ENCODE measurements at regions not wholly inside any gene's neighbourhood (a gene's known extent, or its start where the extent isn't known, plus 50 kb on each side); places are given as distances from the start of the nearest gene placed in this dataset.

DNA sequence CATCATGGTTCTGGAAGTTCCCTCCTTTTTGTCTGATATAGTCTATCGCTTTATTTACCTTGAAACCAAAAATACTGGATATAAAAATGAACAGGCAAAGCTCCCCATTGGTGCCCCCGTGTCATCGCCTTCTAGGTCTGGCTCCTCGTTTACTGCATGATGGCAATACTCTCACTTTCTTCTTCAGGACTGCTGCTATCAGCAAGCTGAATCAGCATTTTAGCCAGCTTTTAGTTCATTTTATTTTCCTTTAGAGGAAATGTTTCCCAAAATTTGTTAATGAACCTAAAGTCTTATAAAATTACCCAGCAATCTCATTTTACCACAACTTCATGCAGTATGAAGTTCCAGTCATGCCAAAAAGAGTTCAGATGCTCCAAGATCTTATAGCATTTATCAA lies 80.5 kb downstream of the ZIC3 start:
- Histone ChIP-seq H3K36me3 (no peaks in the 10 kb centered on the region), H3K4me1 (no peaks in the 10 kb centered on the region), H3K4me3 (no peak overlapping the region), H3K9me3 (no peaks in the 10 kb centered on the region), H3K27ac (no peak overlapping the region), H3K27me3 (no peaks in the 10 kb centered on the region)
- ATAC-seq (no peak), DNase-seq (no peak)
- TF ChIP-seq, protein P1, sequence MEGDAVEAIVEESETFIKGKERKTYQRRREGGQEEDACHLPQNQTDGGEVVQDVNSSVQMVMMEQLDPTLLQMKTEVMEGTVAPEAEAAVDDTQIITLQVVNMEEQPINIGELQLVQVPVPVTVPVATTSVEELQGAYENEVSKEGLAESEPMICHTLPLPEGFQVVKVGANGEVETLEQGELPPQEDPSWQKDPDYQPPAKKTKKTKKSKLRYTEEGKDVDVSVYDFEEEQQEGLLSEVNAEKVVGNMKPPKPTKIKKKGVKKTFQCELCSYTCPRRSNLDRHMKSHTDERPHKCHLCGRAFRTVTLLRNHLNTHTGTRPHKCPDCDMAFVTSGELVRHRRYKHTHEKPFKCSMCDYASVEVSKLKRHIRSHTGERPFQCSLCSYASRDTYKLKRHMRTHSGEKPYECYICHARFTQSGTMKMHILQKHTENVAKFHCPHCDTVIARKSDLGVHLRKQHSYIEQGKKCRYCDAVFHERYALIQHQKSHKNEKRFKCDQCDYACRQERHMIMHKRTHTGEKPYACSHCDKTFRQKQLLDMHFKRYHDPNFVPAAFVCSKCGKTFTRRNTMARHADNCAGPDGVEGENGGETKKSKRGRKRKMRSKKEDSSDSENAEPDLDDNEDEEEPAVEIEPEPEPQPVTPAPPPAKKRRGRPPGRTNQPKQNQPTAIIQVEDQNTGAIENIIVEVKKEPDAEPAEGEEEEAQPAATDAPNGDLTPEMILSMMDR (IDR thresholded peaks at IDR 0.05), result no peak
- intact Hi-C loops (cut with DNase I), result no loop called here

DNA sequence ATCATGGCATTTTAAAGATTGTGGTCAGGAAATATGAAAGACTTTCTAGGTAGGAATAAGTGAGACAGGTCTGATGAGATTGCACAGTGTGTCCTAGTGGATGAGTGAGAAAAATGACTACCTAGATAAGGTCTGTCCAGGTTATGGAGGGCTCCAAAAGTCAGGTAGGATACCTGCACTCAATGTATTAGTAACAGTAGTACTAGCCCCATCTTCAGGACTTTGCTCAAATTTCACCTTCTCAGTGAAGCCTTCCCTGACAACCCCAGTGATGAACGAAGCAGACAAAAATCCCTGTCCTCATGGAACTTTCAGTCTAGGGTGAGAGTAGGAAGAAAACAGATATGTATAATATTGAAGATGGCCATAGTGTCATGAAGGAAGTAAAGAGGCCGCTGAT lies 85.7 kb downstream of the ZIC3 start:
- ATAC-seq (no peak), DNase-seq (no peak)
- intact Hi-C loops (cut with DNase I), result no loop called here
- Histone ChIP-seq H3K36me3 (no peaks in the 10 kb centered on the region), H3K27ac (no peak overlapping the region), H3K9me3 (no peaks in the 10 kb centered on the region), H3K27me3 (no peaks in the 10 kb centered on the region), H3K4me1 (no peaks in the 10 kb centered on the region), H3K4me3 (no peak overlapping the region)
- TF ChIP-seq, protein P1 (IDR thresholded peaks at IDR 0.05), result no peak

- intact Hi-C loops (cut with DNase I), result no loop called here
- TF ChIP-seq, protein P1 (IDR thresholded peaks at IDR 0.05), result no peak
- H3K27me3 ChIP-seq, result no peaks in the 10 kb centered on the region
- DNase-seq, result no peak
- no peak overlapping the region for H3K27ac ChIP-seq
- H3K4me1 ChIP-seq, result no peaks in the 10 kb centered on the region
- no peak for ATAC-seq
- no peaks in the 10 kb centered on the region for H3K36me3 ChIP-seq
- H3K9me3 ChIP-seq, result no peaks in the 10 kb centered on the region
- no peak overlapping the region for H3K4me3 ChIP-seq
Measured at GRCh38 chrX:137652086-137652485, 86.2 kb downstream of the ZIC3 start.

GRCh38 chrX:137654481-137654880 lies 88.6 kb downstream of the ZIC3 start:
- no peak for ATAC-seq
- DNase-seq, result peak in 1 of 4 donors; percentile 3
- Histone ChIP-seq H3K9me3 (no peaks in the 10 kb centered on the region), H3K4me1 (no peaks in the 10 kb centered on the region), H3K36me3 (no peaks in the 10 kb centered on the region), H3K27me3 (no peaks in the 10 kb centered on the region), H3K4me3 (no peak overlapping the region), H3K27ac (no peak overlapping the region)
- intact Hi-C loops (cut with DNase I), result no loop called here
- TF ChIP-seq, protein P1 (IDR thresholded peaks at IDR 0.05), result no peak

DNA sequence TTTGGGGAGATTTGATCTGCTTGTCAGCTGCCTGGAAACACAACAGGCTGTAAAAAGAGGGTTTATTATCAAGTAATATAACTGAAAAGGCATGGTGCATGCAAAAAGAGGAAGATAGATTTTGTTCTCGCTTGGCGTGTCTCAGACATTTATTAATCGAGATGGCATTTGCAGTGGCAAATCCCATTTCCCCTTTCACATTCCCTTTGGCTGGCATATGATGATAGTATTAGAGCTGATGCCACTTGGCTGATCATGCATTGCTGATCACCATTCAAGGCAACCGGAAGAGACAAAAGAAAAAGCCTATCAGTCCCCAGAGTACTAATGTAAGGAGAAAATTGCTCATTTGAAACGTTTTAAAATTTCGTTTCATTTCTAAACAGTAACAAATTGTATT lies 101.8 kb downstream of the ZIC3 start:
- TF ChIP-seq, protein P1 (IDR thresholded peaks at IDR 0.05), result no peak
- H3K4me1 ChIP-seq, result no peaks in the 10 kb centered on the region
- no peak for DNase-seq
- no peak overlapping the region for H3K27ac ChIP-seq
- ATAC-seq, result no peak
- no peaks in the 10 kb centered on the region for H3K36me3 ChIP-seq
- no peaks in the 10 kb centered on the region for H3K27me3 ChIP-seq
- no peak overlapping the region for H3K4me3 ChIP-seq
- intact Hi-C loops (cut with DNase I), result no loop called here
- peaks cover 0 to 3% of the 10 kb centered on the region in 2 donors for H3K9me3 ChIP-seq

Measured in left lung (tissue), 4 donors.